Gastrocnemius medialis (tissue), 4 donors: ENCODE measurements at regions not wholly inside any gene's neighbourhood (a gene's known extent, or its start where the extent isn't known, plus 50 kb on each side); places are given as distances from the start of the nearest gene placed in this dataset.

ENCODE experiments used
- ATAC-seq, 2 donors: fragments of 150-250 bp; one replicate each; pipeline ENCODE4 v1.9.1; 2016
- DNase-seq, 2 donors: peaks; one replicate each; pipeline ENCODE4 v3.0.0-alpha.2; 2019
- H3K27ac ChIP-seq, 4 donors: fragments of 200-600 bp; sonication (generic); 1 replicate in 1 of 4; 2 replicates in 3 of 4; pipeline ENCODE4 v1.5.1; 2016 to 2018; ENCODE audit warnings: mild to moderate bottlenecking in 2 of 4, moderate library complexity in 1 of 4
- H3K27me3 ChIP-seq, 3 donors: fragments of 200-600 bp; sonication (generic) in 2 of 3; 1 replicate in 1 of 3; 2 replicates in 2 of 3; pipeline versions ENCODE4 v1.5.1 to v1.6.0; 2016 to 2019; ENCODE audit warnings: mild to moderate bottlenecking in 1 of 3, moderate library complexity in 1 of 3
- H3K36me3 ChIP-seq, 2 donors: fragments of 200-600 bp; sonication (generic) in 1 of 2; one replicate each; pipeline ENCODE4 v1.5.1; 2017 to 2018
- H3K4me1 ChIP-seq, 2 donors: fragments of 200-600 bp; sonication (generic) in 1 of 2; one replicate each; pipeline ENCODE4 v1.5.1; 2016 to 2017; ENCODE audit warnings: mild to moderate bottlenecking in 2 of 2
- H3K4me3 ChIP-seq, 4 donors: fragments of 200-600 bp; sonication (generic) in 3 of 4; 1 replicate in 1 of 4; 2 replicates in 3 of 4; pipeline ENCODE4 v1.5.1; 2016 to 2019; ENCODE audit warnings: mild to moderate bottlenecking in 2 of 4
- H3K9me3 ChIP-seq, 3 donors: fragments of 200-600 bp; sonication (generic) in 2 of 3; 1 replicate in 1 of 3; 2 replicates in 2 of 3; pipeline ENCODE4 v1.5.1; 2016 to 2019
- CTCF ChIP-seq, 5 experiments: fragments of 450-650 bp in 3 of 5; fragments of 200-600 bp in 2 of 5; sonication (generic) in 2 of 5; IDR thresholded peaks in 4 of 5; conservative IDR thresholded peaks in 1 of 5; 1 replicate in 4 of 5; 2 replicates in 1 of 5; pipeline ENCODE4 v1.5.1; 2016 to 2019; ENCODE audit warnings: antibody characterized with exemption in 5 of 5, mild to moderate bottlenecking in 3 of 5, moderate library complexity in 3 of 5
- POLR2A ChIP-seq, 2 donors: fragments of 450-650 bp; IDR thresholded peaks; one replicate each; pipeline ENCODE4 v1.6.1; 2017; ENCODE audit warnings: antibody characterized with exemption in 2 of 2, mild to moderate bottlenecking in 2 of 2, moderate library complexity in 2 of 2
- in situ Hi-C, 4 donors: fragments of 200-750 bp; cut with MboI; loops; one replicate each; pipeline versions ENCODE4 v1.15.0 to v1.8.0; 2017; ENCODE audit warnings: low sequenced_read_pairs in 4 of 4
- intact Hi-C: fragments of 100-400 bp; cut with DNase I; formaldehyde crosslinking; loops from one replicate; pipeline ENCODE4 v1.15.1; 2023; ENCODE audit warnings: low total_unique reads

DNA sequence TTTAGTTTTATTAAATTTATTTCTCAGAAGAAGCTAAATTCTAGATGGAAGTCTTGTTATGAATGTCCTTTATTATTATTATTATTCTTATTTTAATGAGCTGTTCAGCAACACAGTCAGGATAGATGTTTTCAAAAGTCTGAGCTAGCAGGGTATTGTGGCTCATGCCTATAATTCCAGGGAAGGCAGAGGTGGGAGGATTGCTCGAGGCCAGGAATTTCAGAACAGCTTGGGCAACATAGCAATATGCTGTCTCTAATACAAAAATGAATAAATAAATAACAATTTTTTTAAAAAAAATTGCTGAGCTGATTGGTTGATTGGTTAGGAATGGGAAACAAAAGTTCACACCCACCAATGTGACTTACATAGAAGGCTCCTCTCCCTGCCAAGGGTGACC, 274.1 kb upstream of the CYRIA start:
- H3K4me1 ChIP-seq: peaks cover 0 to 5% of the 10 kb centered on the region in 2 donors
- intact Hi-C loops (no loop called here), in situ Hi-C loops (no loop called here)
- DNase-seq (no peak), ATAC-seq (no peak)
- H3K27me3 ChIP-seq: no peaks in the 10 kb centered on the region
- no peaks in the 10 kb centered on the region for H3K9me3 ChIP-seq
- no peak overlapping the region for H3K27ac ChIP-seq
- H3K36me3 ChIP-seq: no peaks in the 10 kb centered on the region
- H3K4me3 ChIP-seq: no peak overlapping the region
- TF ChIP-seq POLR2A (IDR thresholded peaks at IDR 0.05) (no peak), CTCF (IDR thresholded peaks at IDR 0.05 in 4 of 5, conservative IDR thresholded peaks at IDR 0.05 in 1 of 5) (no peak)

DNA sequence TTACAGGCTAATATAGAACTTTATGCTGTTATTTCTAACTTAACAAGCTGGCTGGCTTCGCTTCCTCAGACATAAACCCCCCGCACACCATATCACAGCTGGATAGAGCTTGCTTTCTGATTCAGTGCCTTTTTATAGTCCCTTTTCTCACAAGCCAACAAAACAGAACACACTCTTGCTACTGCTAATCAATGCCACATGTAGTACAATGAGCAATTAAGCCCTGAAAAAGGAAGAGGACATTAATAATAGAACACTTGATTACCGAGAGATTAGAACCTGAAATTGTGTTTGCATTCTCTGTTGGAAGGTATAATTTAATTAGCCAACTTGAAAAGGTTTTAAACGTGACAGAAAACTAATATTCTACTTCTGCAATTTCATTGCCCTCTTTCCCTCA, 267.7 kb upstream of the CYRIA start:
- no peak for DNase-seq
- Histone ChIP-seq H3K27ac (no peak overlapping the region), H3K27me3 (no peaks in the 10 kb centered on the region), H3K4me3 (no peak overlapping the region), H3K4me1 (no peaks in the 10 kb centered on the region), H3K9me3 (no peaks in the 10 kb centered on the region), H3K36me3 (no peaks in the 10 kb centered on the region)
- TF ChIP-seq CTCF (IDR thresholded peaks at IDR 0.05 in 4 of 5, conservative IDR thresholded peaks at IDR 0.05 in 1 of 5) (no peak), POLR2A (IDR thresholded peaks at IDR 0.05) (no peak)
- in situ Hi-C loops (no loop called here), intact Hi-C loops (no loop called here)
- no peak for ATAC-seq

DNA sequence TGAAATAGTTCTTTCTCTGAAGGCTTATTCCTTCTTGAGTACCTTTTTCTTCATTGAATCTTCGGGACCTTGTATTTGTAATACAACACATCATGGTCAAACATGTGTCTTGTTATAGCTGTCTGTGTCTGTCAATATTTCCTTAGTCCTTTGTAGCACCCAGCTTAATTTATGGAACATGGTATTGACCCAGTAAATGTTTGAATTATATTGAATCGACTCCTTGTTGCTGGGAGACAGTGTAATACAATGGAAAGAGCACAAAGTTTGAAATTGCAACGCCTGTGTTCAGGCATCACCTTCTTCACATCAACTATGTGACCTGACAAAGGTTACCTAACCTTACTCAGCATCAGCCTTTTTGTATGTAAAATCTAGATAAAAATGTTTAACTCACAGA, 267.2 kb upstream of the CYRIA start:
- no peak for ATAC-seq
- intact Hi-C loops: no loop called here
- H3K4me1 ChIP-seq: no peaks in the 10 kb centered on the region
- in situ Hi-C loops: no loop called here
- no peak overlapping the region for H3K27ac ChIP-seq
- H3K36me3 ChIP-seq: no peaks in the 10 kb centered on the region
- H3K4me3 ChIP-seq: no peak overlapping the region
- DNase-seq: no peak
- H3K9me3 ChIP-seq: no peaks in the 10 kb centered on the region
- no peaks in the 10 kb centered on the region for H3K27me3 ChIP-seq
- TF ChIP-seq CTCF (IDR thresholded peaks at IDR 0.05 in 4 of 5, conservative IDR thresholded peaks at IDR 0.05 in 1 of 5) (no peak), POLR2A (IDR thresholded peaks at IDR 0.05) (no peak)

- no peak overlapping the region for H3K27ac ChIP-seq
- no peak overlapping the region for H3K4me3 ChIP-seq
- no peak for TF ChIP-seq POLR2A (IDR thresholded peaks at IDR 0.05)
- intact Hi-C loops: no loop called here
- in situ Hi-C loops: no loop called here
- DNase-seq: no peak
- H3K36me3 ChIP-seq: no peaks in the 10 kb centered on the region
- no peaks in the 10 kb centered on the region for H3K4me1 ChIP-seq
- no peaks in the 10 kb centered on the region for H3K9me3 ChIP-seq
- no peak for ATAC-seq
- no peaks in the 10 kb centered on the region for H3K27me3 ChIP-seq
Measured at GRCh38 chr2:16931441-16931840, 265.8 kb upstream of the CYRIA start.

GRCh38 chr2:16927398-16927797, 261.8 kb upstream of the CYRIA start:
- no peaks in the 10 kb centered on the region for H3K27me3 ChIP-seq
- no peak overlapping the region for H3K4me3 ChIP-seq
- intact Hi-C loops: no loop called here
- ATAC-seq (no peak), DNase-seq (no peak)
- TF ChIP-seq POLR2A (IDR thresholded peaks at IDR 0.05) (no peak), CTCF (IDR thresholded peaks at IDR 0.05 in 4 of 5, conservative IDR thresholded peaks at IDR 0.05 in 1 of 5) (no peak)
- H3K4me1 ChIP-seq: no peaks in the 10 kb centered on the region
- in situ Hi-C loops: no loop called here
- no peaks in the 10 kb centered on the region for H3K36me3 ChIP-seq
- no peak overlapping the region for H3K27ac ChIP-seq
- no peaks in the 10 kb centered on the region for H3K9me3 ChIP-seq
